ENCODE measurements at regions not wholly inside any gene's neighbourhood (a gene's known extent, or its start where the extent isn't known, plus 50 kb on each side); places are given as distances from the start of the nearest gene placed in this dataset.

DNA sequence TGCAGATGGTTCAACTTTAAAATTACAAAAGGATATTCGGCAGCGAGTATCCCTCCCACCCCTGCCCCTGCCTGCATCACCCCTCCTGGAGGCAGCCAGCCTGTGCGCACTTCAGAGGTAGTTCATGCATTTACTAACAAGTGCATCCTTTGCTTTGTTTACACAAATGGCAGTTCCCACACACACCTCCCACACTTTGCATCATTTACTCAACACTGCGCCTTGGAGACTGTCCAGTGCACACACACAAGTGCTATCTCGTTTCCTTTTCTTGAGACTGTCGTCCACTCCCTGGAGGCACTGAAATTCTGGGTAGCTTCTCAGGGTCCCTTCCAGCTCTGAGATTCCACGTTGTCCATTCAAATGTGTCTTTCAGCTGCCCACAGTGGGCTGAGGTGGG is 53.1 kb upstream of the VSX1 start:
- ChIA-PET POLR2A (no interaction called here), CTCF (no interaction called here)
- TF ChIP-seq ZNF670 (tag by site-specific recombination; IDR thresholded peaks at IDR 0.05; ENCODE audit: low read depth) (no peak), ZNF707 (tag by site-specific recombination; IDR thresholded peaks at IDR 0.05) (no peak), ZNF792 (tag by site-specific recombination; IDR thresholded peaks at IDR 0.05) (no peak), SP7 (tag by site-specific recombination; IDR thresholded peaks at IDR 0.05) (no peak), ZNF146 (tag by site-specific recombination; IDR thresholded peaks at IDR 0.05) (no peak), ZFHX2 (tag by site-specific recombination; conservative IDR thresholded peaks at IDR 0.05) (peak; percentile 57)
- TF ChIP-seq, protein P1, sequence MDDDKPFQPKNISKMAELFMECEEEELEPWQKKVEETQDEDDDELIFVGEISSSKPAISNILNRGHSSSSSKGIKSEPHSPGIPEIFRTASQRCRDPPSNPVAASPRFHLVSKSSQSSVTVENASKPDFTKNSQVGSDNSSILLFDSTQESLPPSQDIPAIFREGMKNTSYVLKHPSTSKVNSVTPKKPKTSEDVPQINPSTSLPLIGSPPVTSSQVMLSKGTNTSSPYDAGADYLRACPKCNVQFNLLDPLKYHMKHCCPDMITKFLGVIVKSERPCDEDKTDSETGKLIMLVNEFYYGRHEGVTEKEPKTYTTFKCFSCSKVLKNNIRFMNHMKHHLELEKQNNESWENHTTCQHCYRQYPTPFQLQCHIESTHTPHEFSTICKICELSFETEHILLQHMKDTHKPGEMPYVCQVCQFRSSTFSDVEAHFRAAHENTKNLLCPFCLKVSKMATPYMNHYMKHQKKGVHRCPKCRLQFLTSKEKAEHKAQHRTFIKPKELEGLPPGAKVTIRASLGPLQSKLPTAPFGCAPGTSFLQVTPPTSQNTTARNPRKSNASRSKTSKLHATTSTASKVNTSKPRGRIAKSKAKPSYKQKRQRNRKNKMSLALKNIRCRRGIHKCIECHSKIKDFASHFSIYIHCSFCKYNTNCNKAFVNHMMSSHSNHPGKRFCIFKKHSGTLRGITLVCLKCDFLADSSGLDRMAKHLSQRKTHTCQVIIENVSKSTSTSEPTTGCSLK (tag by site-specific recombination; IDR thresholded peaks at IDR 0.05), result no peak
- no peaks in the 10 kb centered on the region for H3K4me1 ChIP-seq (ENCODE audit: control insufficient read depth, insufficient read depth, low read length)
- no peaks in the 10 kb centered on the region for H3K36me3 ChIP-seq (ENCODE audit: control insufficient read depth in 2 of 2, insufficient read depth in 1 of 2, low read length in 2 of 2)
- H3K4me3 ChIP-seq (ENCODE audit: low read depth, low read length), result no peak overlapping the region
- H3K27ac ChIP-seq (ENCODE audit: extremely low read depth, low read depth, low read length), result no peak overlapping the region
- H3K9me3 ChIP-seq (ENCODE audit: control insufficient read depth, insufficient read depth, low read depth, low read length), result no peaks in the 10 kb centered on the region

DNA sequence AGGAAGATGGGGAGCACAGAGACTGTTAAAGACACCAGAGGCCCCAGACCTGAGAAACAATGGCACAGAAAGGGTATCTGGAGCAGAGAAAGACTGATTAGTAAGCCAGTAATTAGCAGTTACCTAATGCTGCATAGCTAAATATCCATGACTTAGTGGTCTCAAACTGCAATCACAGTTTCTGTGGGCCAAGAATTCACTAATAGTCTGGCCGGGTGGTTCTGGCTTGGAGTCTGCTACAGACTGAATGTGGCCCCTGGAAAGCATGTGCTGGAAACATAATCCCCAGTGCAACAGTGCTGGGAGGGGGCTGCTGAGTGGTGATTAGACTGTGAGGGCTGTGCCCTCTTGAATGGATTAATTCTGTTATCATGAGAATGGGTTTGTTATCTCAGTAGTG is 54.1 kb upstream of the VSX1 start:
- ChIA-PET CTCF (no interaction called here), POLR2A (no interaction called here)
- Histone ChIP-seq H3K36me3 (ENCODE audit: control insufficient read depth in 2 of 2, insufficient read depth in 1 of 2, low read length in 2 of 2) (no peaks in the 10 kb centered on the region), H3K27ac (ENCODE audit: extremely low read depth, low read depth, low read length) (no peak overlapping the region), H3K9me3 (ENCODE audit: control insufficient read depth, insufficient read depth, low read depth, low read length) (no peaks in the 10 kb centered on the region), H3K4me1 (ENCODE audit: control insufficient read depth, insufficient read depth, low read length) (no peaks in the 10 kb centered on the region), H3K4me3 (ENCODE audit: low read depth, low read length) (no peak overlapping the region)
- TF ChIP-seq, protein P2, sequence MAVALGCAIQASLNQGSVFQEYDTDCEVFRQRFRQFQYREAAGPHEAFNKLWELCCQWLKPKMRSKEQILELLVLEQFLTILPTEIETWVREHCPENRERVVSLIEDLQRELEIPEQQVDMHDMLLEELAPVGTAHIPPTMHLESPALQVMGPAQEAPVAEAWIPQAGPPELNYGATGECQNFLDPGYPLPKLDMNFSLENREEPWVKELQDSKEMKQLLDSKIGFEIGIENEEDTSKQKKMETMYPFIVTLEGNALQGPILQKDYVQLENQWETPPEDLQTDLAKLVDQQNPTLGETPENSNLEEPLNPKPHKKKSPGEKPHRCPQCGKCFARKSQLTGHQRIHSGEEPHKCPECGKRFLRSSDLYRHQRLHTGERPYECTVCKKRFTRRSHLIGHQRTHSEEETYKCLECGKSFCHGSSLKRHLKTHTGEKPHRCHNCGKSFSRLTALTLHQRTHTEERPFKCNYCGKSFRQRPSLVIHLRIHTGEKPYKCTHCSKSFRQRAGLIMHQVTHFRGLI (tag by site-specific recombination; IDR thresholded peaks at IDR 0.05), result no peak
- no peak for TF ChIP-seq YY1 (tag by site-specific recombination; IDR thresholded peaks at IDR 0.05)
- TF ChIP-seq ZBTB21 (tag by site-specific recombination; IDR thresholded peaks at IDR 0.05), result no peak
- TF ChIP-seq ZNF2 (tag by site-specific recombination; IDR thresholded peaks at IDR 0.05), result no peak
- no peak for TF ChIP-seq GLIS2 (tag by site-specific recombination; IDR thresholded peaks at IDR 0.05)

DNA sequence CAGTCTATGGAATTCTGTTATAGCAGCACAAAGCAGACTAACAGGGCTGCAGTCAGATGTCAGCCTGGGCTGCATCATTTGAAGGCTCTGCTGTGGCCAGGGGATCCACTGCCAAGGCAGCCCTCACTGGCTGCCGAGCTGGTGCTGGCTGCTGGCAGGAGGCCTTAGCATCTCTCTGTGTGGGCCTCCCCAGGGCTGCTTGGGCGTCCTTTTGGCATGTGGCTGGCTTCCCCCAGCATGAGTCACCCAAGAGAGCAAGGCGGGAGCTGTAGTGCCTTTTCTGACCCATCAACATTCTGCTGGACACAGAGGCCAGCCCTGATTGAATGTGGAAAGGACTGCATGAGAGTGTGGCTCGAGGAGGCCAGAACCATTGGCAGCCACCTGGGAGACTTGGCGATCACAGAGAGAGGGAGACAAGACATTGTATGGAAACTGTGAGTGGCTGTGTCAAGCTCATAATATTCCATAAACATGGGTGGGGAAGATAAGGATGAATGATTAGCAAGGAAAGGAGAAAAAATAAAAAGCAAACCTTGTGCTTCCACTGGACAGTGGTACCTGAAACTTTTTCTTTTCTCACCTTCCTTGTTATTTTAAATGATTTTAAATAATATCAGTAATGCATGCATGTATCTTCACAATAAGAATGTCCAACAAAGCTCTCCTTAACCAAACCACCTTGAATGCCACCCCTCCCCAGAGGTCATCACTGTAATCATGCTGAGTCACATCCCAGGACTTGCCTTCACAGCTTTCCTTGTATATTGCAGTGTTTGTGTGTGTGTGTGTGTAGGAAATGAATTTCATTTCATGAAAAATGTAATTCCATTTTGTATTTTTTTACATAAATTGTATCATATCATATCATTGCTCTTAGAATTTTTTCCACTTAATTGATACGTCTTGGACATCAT is 55.0 kb upstream of the VSX1 start:
- Histone ChIP-seq H3K4me3 (ENCODE audit: low read depth, low read length) (no peak overlapping the region), H3K36me3 (ENCODE audit: control insufficient read depth in 2 of 2, insufficient read depth in 1 of 2, low read length in 2 of 2) (no peaks in the 10 kb centered on the region), H3K27ac (ENCODE audit: extremely low read depth, low read depth, low read length) (no peak overlapping the region), H3K4me1 (ENCODE audit: control insufficient read depth, insufficient read depth, low read length) (no peaks in the 10 kb centered on the region), H3K9me3 (ENCODE audit: control insufficient read depth, insufficient read depth, low read depth, low read length) (no peaks in the 10 kb centered on the region)
- POLR2A ChIA-PET, result no interaction called here
- CTCF ChIA-PET, result interaction anchor here (0.6 to 1.4 kb wide), 2 partner anchors 42 to 162 kb away, joined by 4 to 5 read pairs; no protein-coding TSS in a partner anchor
- TF ChIP-seq ZIC2 (tag by site-specific recombination; IDR thresholded peaks at IDR 0.05), result peak; percentile 54
- TF ChIP-seq EGR2 (tag by site-specific recombination; IDR thresholded peaks at IDR 0.05; ENCODE audit: low read depth), result peak; percentile 37; the same call in 1 of the 2 replicates
- TF ChIP-seq GLIS2 (tag by site-specific recombination; IDR thresholded peaks at IDR 0.05), result peak; percentile 60; the same call in 1 of the 2 replicates
- TF ChIP-seq ZNF510 (tag by site-specific recombination; IDR thresholded peaks at IDR 0.05; ENCODE audit: insufficient replicate concordance), result no peak
- peak; percentile 98 for TF ChIP-seq GLIS1 (tag by site-specific recombination; IDR thresholded peaks at IDR 0.05)
- TF ChIP-seq ZNF747 (tag by site-specific recombination; IDR thresholded peaks at IDR 0.05), result no peak

Measured in HEK293 (cell line).